Epidermal melanocyte (primary cell): ENCODE measurements at regions not wholly inside any gene's neighbourhood (a gene's known extent, or its start where the extent isn't known, plus 50 kb on each side); places are given as distances from the start of the nearest gene placed in this dataset.
"Not testable (repeated sequence)": the region's sequence is repeated elsewhere in the genome, so short reads cannot be mapped to it uniquely, and the experiment has no call there.

Experiments
- DNase-seq: peaks from one replicate; pipeline ENCODE4 v3.0.0; 2011; ENCODE audit warnings: low spot score; ENCODE audit not compliant: insufficient read length

DNA sequence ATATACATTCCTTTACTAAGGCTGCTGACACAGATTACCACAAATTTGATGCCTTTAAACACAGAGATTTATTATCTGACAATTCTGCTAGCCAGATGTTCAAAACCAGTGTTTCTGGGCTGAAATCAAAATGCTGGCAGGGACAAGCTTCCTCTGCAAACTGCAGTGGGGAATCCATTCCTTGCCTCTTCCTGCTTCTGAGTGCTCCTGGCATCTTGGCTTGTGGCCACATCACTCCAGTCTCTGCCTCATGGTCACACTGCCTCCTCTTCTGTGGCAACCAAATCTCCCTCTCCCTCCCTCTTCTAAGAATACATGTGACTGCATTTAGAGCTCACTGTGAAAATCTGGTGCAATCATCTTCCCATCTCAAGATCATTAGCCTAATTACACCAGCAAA lies 235.7 kb downstream of the TTC8 start:
- DNase-seq, result no peak

DNA sequence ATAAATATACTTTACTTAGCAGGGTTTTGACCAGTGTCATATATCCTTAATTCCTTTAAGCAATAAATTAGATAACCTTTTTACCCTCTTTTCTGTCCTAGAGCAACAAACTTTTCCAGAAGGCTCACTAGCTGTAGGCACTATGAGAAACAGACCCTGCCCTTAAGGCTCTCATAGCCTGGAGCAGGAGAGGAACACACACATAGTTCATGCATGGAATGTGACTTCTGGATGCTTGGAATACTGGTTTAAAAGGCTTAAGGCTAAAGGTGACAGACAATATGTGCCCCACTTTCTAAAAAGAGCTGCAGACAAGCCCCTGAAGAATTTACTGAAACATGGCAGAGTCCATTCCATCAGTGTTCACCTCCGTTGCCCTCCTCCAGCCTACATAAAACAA lies 237.2 kb downstream of the TTC8 start:
- no peak for DNase-seq

DNA sequence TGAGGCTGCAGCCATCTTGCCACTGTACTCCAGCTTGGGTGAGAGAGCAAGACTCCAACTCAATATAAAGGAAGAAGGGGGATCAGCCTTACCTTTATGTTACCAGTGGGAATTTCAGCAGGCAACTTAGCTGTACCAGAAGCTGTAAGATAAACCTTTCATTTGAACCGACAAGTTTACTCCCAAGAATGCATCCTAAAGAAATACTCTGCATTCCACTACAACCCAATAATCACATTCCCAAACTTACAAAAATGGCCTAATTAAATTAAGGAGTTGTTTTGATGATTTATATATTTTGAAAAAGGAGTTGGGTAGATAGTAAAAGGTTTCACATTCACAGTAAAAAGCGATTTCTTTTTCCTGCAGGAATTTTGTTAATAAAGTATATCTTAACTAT lies 241.4 kb downstream of the TTC8 start:
- no peak for DNase-seq

DNA sequence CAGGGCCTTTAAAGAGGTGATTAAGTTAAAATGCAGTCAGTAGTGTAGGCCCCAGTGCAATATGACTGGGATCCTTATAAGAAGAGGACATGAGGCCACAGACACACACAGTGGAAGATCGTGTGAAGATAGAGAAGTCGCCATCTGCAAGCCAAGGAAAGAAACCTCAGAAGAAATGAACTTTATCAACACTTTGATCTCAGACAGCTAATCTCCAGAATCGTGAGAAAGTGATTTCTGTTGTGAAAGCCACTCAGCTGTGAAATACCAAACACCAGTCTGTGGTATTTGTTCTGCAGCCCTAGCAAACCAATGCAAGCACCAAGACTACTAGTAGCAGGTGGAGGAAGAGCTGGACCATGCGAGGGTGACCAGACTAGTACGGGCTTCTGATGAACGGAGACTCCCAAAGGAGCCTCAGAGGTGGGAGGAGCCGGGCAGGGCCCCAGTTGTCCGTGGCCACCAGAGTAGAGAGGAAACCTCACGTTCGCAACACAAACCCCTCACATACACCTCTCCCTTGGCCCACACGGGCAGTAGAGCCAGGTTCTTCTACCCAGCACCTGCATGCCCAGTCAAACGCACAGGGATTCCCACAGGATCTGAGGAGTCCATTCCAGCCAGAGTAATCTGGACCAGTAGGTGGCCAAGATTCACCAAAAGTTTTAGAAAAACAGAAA lies 243.0 kb downstream of the TTC8 start:
- DNase-seq, result no peak

DNA sequence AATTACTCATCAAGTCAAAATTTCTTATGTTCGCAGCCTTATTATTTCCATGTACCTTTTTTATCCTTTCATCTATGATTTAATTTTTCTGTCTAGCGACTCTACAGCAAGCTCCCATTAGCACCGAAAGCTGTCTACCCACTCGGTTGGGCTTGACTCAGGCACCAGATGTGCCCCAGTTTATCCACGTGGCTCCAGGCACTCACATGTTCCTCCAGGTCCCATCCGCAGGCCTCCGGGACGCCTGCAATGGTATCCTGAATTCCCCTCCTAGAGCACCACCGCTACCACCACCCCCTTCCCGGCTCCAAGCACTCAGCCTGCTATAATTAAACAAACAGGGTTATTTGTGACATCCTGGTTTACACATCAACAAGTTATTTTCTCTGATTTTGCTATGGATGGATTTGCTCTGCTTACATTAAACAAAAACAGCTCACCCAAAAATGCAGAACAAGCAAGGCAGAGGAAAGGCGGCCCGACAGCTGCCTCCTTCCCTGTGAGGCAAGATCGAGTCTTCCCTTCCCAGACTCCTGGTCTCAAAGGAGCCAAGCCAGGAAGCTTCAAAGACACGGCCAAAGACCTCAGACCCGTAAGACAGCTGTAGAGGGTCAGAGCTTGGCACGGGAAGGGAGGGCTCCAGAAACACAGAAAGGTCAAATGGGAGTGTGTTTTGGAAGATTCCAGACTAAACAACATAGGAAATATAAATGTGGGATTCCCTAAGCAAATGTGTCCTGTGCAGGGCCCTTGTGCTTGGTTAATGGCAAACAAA lies 253.8 kb downstream of the TTC8 start:
- DNase-seq, result no peak

DNA sequence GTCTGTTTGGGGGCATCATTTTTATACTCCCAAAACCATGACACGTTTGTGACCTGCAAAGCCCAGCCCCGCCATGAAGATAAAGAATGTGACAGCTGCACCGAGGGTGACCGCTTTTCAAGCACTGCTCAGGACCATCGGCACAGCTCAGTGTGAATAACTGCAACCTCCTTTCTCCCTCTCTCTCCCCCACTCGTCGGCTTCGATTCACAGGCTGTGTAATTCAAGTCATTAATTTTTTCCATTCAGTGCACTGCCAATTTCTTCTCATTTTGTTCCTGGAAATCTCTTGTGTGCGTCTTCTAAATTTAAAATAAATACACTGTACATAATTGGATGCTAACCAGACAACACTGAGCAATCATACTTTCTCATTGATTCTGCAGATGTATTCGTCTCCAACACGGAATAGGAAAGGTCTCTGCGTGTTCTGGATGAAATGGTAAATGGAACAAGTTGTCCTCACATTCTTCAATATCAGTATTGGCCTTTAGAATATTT lies 260.8 kb downstream of the TTC8 start:
- DNase-seq, result no peak

DNA sequence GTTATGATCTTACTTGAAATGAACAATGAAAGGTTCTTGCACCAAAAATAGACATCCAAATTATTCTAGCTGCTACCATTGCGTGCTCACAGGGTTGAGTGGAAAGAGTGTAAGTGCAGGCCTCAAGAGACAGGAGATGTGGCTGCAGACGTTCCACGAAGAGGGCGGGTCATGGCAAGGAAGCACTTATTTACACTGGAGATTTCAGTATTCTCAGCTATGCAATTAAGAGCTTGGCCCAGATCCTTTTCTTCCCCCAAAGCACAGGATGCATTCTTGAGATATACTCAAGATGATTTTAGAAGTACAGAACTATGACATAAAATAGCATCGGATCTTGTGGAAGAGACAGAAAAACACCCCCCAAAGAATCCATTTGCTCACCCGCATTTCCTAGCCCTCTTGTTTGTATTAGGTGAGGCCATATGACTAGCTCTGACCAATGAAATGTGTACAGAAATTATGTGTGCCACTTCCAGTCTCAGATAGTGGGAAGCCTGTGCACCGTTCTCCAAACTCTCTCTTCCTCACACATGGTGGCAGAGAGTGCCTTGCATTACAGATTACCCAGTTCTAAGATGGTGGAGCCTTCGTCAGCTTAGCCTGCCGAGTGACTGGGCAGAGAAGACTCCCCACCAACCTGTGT lies 261.4 kb downstream of the TTC8 start:
- no peak for DNase-seq

DNA sequence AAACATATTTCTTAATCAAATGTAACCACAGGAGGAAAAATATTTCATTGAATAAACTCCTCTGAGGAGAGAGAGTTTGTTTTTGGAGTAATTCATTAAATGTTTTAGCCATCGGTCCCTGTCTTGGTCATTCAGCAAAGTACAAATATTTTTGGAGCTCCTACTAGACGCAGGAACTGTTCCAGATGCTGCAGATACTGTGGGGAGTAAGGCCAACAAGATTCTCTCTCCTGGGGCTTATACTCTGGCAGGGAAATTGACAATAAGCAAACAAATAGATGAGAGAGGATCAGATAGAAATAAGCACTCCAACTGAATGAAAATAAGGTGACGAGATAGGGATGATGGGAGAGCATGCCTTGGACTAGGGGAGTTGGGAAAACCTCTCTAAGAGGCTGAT lies 264.1 kb downstream of the TTC8 start:
- no peak for DNase-seq

DNA sequence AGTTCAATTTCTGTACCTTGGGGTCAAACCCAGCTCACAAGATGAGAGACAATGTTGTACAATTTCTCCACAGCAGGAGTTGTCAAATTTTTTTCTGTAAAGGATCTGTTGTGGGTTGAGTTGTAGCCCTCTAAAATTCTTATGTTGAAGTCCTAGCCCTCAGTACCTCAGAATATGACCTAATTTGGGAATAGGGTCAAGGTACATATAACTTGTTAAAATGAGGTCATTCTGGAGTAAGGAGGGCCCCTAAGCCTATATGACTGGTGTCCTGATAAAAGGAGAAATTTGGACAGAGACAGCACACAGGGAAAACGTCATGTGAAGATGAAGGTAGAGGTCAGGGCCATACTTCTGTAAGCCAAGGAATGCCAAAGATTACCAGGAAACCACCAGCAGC lies 264.9 kb downstream of the TTC8 start:
- no peak for DNase-seq

DNA sequence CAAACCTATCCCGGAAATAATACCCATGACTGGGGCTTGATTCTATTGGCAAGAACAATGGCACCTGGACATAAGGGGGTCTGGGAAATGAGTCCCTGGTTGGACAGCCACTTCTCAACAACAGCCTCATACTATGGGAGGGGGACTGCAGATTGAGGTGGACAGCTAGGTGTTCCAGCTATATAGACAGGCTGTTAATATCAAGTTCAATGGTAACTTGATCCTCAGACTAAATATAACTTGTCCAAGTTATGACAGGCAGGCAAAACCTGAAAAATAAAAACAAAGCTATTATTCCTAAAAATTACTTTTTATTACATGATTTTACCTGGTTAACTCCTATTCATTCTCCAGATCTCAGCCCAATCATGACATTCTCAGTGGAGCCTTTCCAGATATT lies 267.3 kb downstream of the TTC8 start:
- DNase-seq, result no peak

DNA sequence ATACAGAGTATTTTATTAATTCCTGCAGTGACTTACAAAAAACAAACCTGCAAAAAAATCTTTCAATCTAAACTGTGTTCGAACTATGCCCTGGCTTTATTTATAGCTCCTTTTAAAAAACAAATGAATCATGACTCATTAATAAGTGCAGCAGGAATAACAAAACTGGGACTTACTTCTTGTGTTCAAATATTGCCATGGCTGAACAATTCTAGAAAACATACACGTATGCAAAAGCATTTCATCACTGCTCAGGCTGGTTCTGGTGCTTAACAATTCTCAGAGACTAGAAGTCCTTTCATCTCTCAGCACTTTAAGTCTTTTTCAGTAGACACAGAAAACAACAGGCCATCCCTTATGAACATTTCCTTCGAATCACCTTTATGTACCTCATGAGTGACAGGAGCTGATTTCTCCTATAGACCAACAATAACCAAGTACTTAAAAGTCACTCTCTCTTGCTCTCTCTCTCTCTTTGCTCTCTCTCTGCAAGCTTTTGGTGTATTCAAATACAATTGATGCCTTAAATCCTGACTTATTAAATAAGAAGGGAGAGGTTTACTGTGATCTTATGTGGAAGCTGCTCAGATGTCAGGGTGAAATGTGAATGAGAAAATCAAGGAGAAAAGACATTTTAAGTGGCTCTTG lies 268.8 kb downstream of the TTC8 start:
- no peak for DNase-seq

DNA sequence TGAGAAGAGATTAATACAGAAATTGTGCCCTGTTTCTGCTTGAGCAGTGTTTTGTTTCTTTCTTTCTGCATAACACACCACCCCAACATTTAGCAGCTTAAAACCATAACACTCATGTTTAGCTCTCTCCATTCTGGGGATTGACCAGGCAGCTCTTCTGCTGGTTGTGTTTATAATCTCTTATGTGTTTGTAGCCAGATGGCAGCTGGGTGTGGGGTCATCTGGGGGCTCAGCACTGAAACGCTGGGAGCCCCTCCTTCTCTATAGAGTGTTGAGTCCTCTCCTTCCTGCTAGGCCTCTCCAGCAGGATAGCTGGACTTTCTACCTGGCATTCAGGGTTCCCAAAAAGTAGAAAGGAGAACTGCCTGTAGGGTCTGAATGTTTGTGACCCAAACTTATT lies 270.6 kb downstream of the TTC8 start:
- no peak for DNase-seq

DNA sequence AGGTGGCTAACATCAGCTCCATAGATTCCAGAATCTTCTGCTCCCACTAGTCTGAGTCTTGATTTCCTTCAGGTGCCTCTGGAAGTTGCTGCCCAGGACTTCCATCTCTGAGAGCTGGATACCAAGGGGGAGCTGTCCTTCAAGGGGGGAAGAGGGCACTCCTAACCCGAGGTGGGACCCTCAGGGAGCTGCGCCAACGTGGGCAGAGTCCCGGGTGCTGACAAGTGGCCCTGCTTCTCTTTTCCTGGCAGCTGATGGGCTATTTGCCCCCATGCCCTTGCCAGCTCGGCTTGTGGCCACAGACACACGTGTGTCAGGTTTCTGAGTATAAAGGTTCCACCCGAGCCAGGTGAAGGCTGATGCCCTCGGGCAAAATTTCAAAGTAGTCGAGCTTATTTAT lies 272.5 kb downstream of the TTC8 start:
- no peak for DNase-seq

DNA sequence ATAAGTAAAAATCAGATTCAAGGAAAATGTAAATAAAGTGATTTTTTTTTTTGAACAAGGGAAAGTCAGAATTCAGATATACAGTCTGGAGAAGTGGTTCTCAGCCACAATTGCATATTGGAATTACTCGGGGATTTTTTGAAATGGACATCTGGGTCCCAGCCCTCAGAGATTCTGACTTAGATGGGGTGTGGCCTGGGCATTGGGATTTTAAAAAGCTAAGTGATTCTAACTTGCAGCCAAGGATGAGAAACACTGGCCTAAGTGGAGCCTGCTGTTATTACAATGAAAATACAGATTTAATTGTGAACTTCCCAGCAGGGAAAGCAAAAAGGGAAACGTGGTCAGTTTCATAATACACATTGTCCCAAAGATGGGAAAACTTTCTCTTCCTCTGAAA lies 273.8 kb downstream of the TTC8 start:
- no peak for DNase-seq

DNA sequence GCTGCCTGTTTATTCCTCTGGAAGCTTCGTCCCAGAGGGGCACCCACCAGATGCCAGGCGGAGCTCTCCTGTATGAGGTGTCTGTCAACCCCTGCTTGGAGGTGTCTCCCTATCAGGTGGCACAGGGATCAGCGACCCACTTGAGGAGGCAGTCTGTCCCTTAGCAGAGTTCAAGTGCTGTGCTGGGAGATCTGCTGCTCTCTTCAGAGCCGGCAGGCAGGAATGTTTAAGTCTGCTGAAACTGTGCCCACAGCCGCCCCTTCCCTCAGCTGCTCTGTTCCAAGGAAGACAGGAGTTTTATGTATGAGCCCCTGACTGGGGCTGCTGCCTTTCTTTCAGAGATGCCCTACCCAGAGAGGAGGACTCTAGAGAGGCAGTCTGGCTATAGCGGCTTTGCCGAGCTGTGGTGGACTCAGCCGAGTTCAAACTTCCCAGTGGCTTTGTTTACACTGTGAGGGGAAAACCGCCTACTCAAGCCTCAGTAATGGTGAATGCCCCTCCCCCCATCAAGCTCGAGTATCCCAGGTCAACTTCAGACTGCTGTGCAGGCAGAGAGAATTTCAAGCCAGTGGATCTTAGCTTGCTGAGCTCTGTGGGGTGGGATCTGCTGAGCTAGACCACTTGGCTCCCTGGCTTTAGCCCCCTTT lies 279.8 kb downstream of the TTC8 start:
- DNase-seq, result not testable (repeated sequence)

DNA sequence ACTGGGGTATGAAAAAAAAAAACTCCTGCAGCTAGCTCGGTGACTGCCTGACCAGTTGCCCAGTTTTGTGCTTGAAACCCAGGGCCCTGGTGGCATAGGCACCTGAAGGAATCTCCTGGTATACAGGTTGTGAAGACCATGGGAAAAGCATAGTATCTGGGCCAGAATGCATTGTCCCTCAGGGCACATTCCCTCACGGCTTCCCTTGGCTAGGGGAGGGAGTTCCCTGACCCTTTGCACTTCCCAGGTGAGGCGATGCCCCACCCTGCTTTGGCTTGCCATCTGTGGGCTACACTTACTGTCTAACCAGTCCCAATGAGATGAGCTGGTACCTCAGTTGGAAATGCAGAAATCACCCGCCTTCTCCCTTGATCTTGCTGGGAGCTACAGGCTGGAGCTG lies 280.4 kb downstream of the TTC8 start:
- not testable (repeated sequence) for DNase-seq
